ENCODE measurements at regions not wholly inside any gene's neighbourhood (a gene's known extent, or its start where the extent isn't known, plus 50 kb on each side); places are given as distances from the start of the nearest gene placed in this dataset.

DNA sequence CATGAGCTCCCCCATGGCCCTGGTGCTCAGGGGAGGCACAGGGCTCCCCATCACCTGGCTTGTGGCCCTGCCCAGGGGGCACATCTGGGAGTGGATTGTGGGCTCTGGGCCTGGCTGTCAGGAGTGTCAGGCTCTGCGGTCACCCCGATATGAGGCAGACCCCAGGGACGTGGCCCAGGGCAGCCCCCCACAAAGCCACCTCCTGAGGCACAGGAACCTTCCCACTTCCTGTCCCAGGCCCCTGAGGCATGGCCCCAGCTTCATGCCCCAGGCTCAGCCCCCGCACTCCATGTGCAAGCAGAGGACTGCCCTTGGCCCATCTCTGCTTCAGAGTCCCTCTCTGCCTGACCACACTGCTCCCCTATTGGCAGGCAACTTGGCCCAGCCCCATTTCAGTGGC, 160.3 kb downstream of the PCTP start:
- H3K9me3 Mint-ChIP-seq, result peaks cover 25% of the 10 kb centered on the region
- H3K4me3 Mint-ChIP-seq, result no peak overlapping the region
- DNase-seq (ENCODE audit: low spot score), result no peak
- H3K27me3 Mint-ChIP-seq (ENCODE audit: low read depth), result no peaks in the 10 kb centered on the region; the same call in 1 of the 2 replicates
- no peak for ATAC-seq
- TF ChIP-seq, protein P1, sequence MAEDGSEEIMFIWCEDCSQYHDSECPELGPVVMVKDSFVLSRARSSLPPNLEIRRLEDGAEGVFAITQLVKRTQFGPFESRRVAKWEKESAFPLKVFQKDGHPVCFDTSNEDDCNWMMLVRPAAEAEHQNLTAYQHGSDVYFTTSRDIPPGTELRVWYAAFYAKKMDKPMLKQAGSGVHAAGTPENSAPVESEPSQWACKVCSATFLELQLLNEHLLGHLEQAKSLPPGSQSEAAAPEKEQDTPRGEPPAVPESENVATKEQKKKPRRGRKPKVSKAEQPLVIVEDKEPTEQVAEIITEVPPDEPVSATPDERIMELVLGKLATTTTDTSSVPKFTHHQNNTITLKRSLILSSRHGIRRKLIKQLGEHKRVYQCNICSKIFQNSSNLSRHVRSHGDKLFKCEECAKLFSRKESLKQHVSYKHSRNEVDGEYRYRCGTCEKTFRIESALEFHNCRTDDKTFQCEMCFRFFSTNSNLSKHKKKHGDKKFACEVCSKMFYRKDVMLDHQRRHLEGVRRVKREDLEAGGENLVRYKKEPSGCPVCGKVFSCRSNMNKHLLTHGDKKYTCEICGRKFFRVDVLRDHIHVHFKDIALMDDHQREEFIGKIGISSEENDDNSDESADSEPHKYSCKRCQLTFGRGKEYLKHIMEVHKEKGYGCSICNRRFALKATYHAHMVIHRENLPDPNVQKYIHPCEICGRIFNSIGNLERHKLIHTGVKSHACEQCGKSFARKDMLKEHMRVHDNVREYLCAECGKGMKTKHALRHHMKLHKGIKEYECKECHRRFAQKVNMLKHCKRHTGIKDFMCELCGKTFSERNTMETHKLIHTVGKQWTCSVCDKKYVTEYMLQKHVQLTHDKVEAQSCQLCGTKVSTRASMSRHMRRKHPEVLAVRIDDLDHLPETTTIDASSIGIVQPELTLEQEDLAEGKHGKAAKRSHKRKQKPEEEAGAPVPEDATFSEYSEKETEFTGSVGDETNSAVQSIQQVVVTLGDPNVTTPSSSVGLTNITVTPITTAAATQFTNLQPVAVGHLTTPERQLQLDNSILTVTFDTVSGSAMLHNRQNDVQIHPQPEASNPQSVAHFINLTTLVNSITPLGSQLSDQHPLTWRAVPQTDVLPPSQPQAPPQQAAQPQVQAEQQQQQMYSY (CRISPR knock-in tag; IDR thresholded peaks at IDR 0.05), result no peak
- TF ChIP-seq TEAD1 (CRISPR knock-in tag; IDR thresholded peaks at IDR 0.05) (no peak), SP1 (CRISPR knock-in tag; conservative IDR thresholded peaks at IDR 0.05) (no peak), RORB (CRISPR knock-in tag; IDR thresholded peaks at IDR 0.05) (no peak), ZBTB21 (CRISPR knock-in tag; IDR thresholded peaks at IDR 0.05; ENCODE audit: borderline replicate concordance) (no peak), CREB1 (CRISPR knock-in tag; IDR thresholded peaks at IDR 0.05) (no peak), ATF1 (CRISPR knock-in tag; IDR thresholded peaks at IDR 0.05) (no peak), GRHL2 (CRISPR knock-in tag; IDR thresholded peaks at IDR 0.05; ENCODE audit: insufficient replicate concordance, severe bottlenecking) (no peak), RELA (CRISPR knock-in tag; IDR thresholded peaks at IDR 0.05; ENCODE audit: borderline replicate concordance) (no peak)
- TF ChIP-seq, protein P2, sequence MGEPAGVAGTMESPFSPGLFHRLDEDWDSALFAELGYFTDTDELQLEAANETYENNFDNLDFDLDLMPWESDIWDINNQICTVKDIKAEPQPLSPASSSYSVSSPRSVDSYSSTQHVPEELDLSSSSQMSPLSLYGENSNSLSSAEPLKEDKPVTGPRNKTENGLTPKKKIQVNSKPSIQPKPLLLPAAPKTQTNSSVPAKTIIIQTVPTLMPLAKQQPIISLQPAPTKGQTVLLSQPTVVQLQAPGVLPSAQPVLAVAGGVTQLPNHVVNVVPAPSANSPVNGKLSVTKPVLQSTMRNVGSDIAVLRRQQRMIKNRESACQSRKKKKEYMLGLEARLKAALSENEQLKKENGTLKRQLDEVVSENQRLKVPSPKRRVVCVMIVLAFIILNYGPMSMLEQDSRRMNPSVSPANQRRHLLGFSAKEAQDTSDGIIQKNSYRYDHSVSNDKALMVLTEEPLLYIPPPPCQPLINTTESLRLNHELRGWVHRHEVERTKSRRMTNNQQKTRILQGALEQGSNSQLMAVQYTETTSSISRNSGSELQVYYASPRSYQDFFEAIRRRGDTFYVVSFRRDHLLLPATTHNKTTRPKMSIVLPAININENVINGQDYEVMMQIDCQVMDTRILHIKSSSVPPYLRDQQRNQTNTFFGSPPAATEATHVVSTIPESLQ (CRISPR knock-in tag; IDR thresholded peaks at IDR 0.05), result no peak
- TF ChIP-seq, protein P3, sequence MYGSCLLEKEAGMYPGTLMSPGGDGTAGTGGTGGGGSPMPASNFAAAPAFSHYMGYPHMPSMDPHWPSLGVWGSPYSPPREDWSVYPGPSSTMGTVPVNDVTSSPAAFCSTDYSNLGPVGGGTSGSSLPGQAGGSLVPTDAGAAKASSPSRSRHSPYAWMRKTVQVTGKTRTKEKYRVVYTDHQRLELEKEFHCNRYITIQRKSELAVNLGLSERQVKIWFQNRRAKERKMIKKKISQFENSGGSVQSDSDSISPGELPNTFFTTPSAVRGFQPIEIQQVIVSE (CRISPR knock-in tag; IDR thresholded peaks at IDR 0.05; ENCODE audit: borderline replicate concordance), result no peak
- TF ChIP-seq, protein P4, sequence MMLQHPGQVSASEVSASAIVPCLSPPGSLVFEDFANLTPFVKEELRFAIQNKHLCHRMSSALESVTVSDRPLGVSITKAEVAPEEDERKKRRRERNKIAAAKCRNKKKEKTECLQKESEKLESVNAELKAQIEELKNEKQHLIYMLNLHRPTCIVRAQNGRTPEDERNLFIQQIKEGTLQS (CRISPR knock-in tag; conservative IDR thresholded peaks at IDR 0.05), result no peak
- TF ChIP-seq, protein P5, sequence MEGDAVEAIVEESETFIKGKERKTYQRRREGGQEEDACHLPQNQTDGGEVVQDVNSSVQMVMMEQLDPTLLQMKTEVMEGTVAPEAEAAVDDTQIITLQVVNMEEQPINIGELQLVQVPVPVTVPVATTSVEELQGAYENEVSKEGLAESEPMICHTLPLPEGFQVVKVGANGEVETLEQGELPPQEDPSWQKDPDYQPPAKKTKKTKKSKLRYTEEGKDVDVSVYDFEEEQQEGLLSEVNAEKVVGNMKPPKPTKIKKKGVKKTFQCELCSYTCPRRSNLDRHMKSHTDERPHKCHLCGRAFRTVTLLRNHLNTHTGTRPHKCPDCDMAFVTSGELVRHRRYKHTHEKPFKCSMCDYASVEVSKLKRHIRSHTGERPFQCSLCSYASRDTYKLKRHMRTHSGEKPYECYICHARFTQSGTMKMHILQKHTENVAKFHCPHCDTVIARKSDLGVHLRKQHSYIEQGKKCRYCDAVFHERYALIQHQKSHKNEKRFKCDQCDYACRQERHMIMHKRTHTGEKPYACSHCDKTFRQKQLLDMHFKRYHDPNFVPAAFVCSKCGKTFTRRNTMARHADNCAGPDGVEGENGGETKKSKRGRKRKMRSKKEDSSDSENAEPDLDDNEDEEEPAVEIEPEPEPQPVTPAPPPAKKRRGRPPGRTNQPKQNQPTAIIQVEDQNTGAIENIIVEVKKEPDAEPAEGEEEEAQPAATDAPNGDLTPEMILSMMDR (IDR thresholded peaks at IDR 0.05), result no peak
- TF ChIP-seq, protein P6, sequence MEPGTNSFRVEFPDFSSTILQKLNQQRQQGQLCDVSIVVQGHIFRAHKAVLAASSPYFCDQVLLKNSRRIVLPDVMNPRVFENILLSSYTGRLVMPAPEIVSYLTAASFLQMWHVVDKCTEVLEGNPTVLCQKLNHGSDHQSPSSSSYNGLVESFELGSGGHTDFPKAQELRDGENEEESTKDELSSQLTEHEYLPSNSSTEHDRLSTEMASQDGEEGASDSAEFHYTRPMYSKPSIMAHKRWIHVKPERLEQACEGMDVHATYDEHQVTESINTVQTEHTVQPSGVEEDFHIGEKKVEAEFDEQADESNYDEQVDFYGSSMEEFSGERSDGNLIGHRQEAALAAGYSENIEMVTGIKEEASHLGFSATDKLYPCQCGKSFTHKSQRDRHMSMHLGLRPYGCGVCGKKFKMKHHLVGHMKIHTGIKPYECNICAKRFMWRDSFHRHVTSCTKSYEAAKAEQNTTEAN (CRISPR knock-in tag; IDR thresholded peaks at IDR 0.05), result no peak
- TF ChIP-seq, protein P7, sequence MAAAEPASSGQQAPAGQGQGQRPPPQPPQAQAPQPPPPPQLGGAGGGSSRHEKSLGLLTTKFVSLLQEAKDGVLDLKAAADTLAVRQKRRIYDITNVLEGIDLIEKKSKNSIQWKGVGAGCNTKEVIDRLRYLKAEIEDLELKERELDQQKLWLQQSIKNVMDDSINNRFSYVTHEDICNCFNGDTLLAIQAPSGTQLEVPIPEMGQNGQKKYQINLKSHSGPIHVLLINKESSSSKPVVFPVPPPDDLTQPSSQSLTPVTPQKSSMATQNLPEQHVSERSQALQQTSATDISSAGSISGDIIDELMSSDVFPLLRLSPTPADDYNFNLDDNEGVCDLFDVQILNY (CRISPR knock-in tag; IDR thresholded peaks at IDR 0.05), result no peak
- TF ChIP-seq, protein P8, sequence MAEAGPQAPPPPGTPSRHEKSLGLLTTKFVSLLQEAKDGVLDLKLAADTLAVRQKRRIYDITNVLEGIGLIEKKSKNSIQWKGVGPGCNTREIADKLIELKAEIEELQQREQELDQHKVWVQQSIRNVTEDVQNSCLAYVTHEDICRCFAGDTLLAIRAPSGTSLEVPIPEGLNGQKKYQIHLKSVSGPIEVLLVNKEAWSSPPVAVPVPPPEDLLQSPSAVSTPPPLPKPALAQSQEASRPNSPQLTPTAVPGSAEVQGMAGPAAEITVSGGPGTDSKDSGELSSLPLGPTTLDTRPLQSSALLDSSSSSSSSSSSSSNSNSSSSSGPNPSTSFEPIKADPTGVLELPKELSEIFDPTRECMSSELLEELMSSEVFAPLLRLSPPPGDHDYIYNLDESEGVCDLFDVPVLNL (CRISPR knock-in tag; IDR thresholded peaks at IDR 0.05; ENCODE audit: borderline replicate concordance, low read depth), result no peak
- ChIA-PET POLR2A (no interaction called here), CTCF (no interaction called here)
- peaks cover 11% of the 10 kb centered on the region for H3K36me3 Mint-ChIP-seq
- no peak overlapping the region for H3K27ac Mint-ChIP-seq
- H3K4me1 Mint-ChIP-seq, result 0 out of 2 replicates have a peak, but pooled peaks cover 2% of the 10 kb centered on the region
